HCT116 (cell line): ENCODE measurements at regions not wholly inside any gene's neighbourhood (a gene's known extent, or its start where the extent isn't known, plus 50 kb on each side); places are given as distances from the start of the nearest gene placed in this dataset.

ENCODE experiments used
- CTCF ChIP-seq, 3 experiments: fragments of 200-600 bp in 1 of 3; sonication (generic) in 1 of 3; IDR thresholded peaks in 2 of 3; conservative IDR thresholded peaks in 1 of 3; 2 replicates each; pipeline ENCODE4 v1.5.1; 2012 to 2017; ENCODE audit warnings: low read depth in 2 of 3, low read length in 2 of 3, antibody characterized with exemption in 1 of 3, borderline replicate concordance in 1 of 3, control low read depth in 1 of 3, mild to moderate bottlenecking in 1 of 3, mixed read lengths in 1 of 3, mixed run types in 1 of 3, moderate library complexity in 1 of 3; ENCODE audit not compliant: insufficient read depth in 1 of 3
- POLR2AphosphoS5 ChIP-seq: IDR thresholded peaks from 2 replicates; pipeline ENCODE4 v1.6.1; 2011; ENCODE audit warnings: mild to moderate bottlenecking, low read depth, low read length, moderate library complexity
- TF ChIP-seq, protein P1 (sequence below): IDR thresholded peaks from 2 replicates; pipeline ENCODE4 v1.6.1; 2011; ENCODE audit warnings: mild to moderate bottlenecking, low read length, moderate library complexity; ENCODE audit not compliant: insufficient replicate concordance; ENCODE audit errors: extremely low read depth

GRCh38 chr14:42488965-42489364, 882.3 kb downstream of the LRFN5 start:
- no peak for TF ChIP-seq CTCF (IDR thresholded peaks at IDR 0.05 in 2 of 3, conservative IDR thresholded peaks at IDR 0.05 in 1 of 3; ENCODE audit: borderline replicate concordance in 1 of 3, insufficient read depth in 1 of 3, low read depth in 2 of 3, low read length in 2 of 3)
- TF ChIP-seq, protein P1, sequence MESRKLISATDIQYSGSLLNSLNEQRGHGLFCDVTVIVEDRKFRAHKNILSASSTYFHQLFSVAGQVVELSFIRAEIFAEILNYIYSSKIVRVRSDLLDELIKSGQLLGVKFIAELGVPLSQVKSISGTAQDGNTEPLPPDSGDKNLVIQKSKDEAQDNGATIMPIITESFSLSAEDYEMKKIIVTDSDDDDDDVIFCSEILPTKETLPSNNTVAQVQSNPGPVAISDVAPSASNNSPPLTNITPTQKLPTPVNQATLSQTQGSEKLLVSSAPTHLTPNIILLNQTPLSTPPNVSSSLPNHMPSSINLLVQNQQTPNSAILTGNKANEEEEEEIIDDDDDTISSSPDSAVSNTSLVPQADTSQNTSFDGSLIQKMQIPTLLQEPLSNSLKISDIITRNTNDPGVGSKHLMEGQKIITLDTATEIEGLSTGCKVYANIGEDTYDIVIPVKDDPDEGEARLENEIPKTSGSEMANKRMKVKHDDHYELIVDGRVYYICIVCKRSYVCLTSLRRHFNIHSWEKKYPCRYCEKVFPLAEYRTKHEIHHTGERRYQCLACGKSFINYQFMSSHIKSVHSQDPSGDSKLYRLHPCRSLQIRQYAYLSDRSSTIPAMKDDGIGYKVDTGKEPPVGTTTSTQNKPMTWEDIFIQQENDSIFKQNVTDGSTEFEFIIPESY, result no peak
- TF ChIP-seq POLR2AphosphoS5, result no peak
